HG02610 (cell line): ENCODE measurements at regions not wholly inside any gene's neighbourhood (a gene's known extent, or its start where the extent isn't known, plus 50 kb on each side); places are given as distances from the start of the nearest gene placed in this dataset.

Experiments
- ATAC-seq: cut with Tn5 transposase; IDR thresholded peaks from one replicate; pipeline ENCODE4 v1.9.1; 2021; ENCODE audit warnings: mild to moderate bottlenecking, moderate library complexity; ENCODE audit not compliant: unreplicated experiment

- no peak for ATAC-seq
Observed at GRCh38 chr1:218967836-218968235, 205.8 kb upstream of the LYPLAL1 start.

GRCh38 chr1:218969006-218969405 lies 204.7 kb upstream of the LYPLAL1 start:
- ATAC-seq = no peak

- no peak for ATAC-seq
Observed at GRCh38 chr1:218970397-218970990, 203.2 kb upstream of the LYPLAL1 start.

- no peak for ATAC-seq
Observed at GRCh38 chr1:218971156-218971555, 202.5 kb upstream of the LYPLAL1 start.

- no peak for ATAC-seq
Observed at GRCh38 chr1:218980881-218981280, 192.8 kb upstream of the LYPLAL1 start.

- no peak for ATAC-seq
Observed at GRCh38 chr1:218982482-218982881, 191.2 kb upstream of the LYPLAL1 start.

- ATAC-seq = no peak
Observed at GRCh38 chr1:218983433-218983832, 190.2 kb upstream of the LYPLAL1 start.

- ATAC-seq = no peak
Observed at GRCh38 chr1:218983848-218984247, 189.8 kb upstream of the LYPLAL1 start.

GRCh38 chr1:218985424-218985984 lies 188.2 kb upstream of the LYPLAL1 start:
- no peak for ATAC-seq

- ATAC-seq = no peak
Observed at GRCh38 chr1:218986816-218987215, 186.9 kb upstream of the LYPLAL1 start.

- ATAC-seq = no peak
Observed at GRCh38 chr1:218990019-218990418, 183.7 kb upstream of the LYPLAL1 start.

- ATAC-seq = no peak
Observed at GRCh38 chr1:218991089-218991488, 182.6 kb upstream of the LYPLAL1 start.

- ATAC-seq = no peak
Observed at GRCh38 chr1:218994615-218995014, 179.1 kb upstream of the LYPLAL1 start.

- no peak for ATAC-seq
Observed at GRCh38 chr1:218995091-218995665, 178.5 kb upstream of the LYPLAL1 start.

GRCh38 chr1:218996362-218996761 lies 177.3 kb upstream of the LYPLAL1 start:
- no peak for ATAC-seq

GRCh38 chr1:219000005-219000404 lies 173.7 kb upstream of the LYPLAL1 start:
- ATAC-seq = no peak

- ATAC-seq = no peak
Observed at GRCh38 chr1:219000631-219001030, 173.0 kb upstream of the LYPLAL1 start.

GRCh38 chr1:219010720-219011119 lies 163.0 kb upstream of the LYPLAL1 start:
- ATAC-seq = no peak

GRCh38 chr1:219020386-219020785 lies 153.3 kb upstream of the LYPLAL1 start:
- ATAC-seq = no peak

GRCh38 chr1:219020846-219021245 lies 152.8 kb upstream of the LYPLAL1 start:
- ATAC-seq = no peak

- ATAC-seq = no peak
Observed at GRCh38 chr1:219027146-219027673, 146.5 kb upstream of the LYPLAL1 start.

- ATAC-seq = no peak
Observed at GRCh38 chr1:219031809-219032208, 141.9 kb upstream of the LYPLAL1 start.
